Eye (tissue), 1 donor: ENCODE measurements at regions not wholly inside any gene's neighbourhood (a gene's known extent, or its start where the extent isn't known, plus 50 kb on each side); places are given as distances from the start of the nearest gene placed in this dataset.

Source experiments
- DNase-seq: peaks from one replicate; pipeline ENCODE4 v3.0.0-alpha.2; 2015

- DNase-seq: no peak
Measured at GRCh38 chr4:82071951-82072350, 301.8 kb downstream of the HNRNPD start.

- DNase-seq: peak; percentile 30
Measured at GRCh38 chr4:82069883-82070638, 303.7 kb downstream of the HNRNPD start.

GRCh38 chr4:82063017-82063416 lies 310.8 kb downstream of the HNRNPD start:
- DNase-seq: no peak

GRCh38 chr4:82057990-82058544 lies 315.7 kb downstream of the HNRNPD start:
- peak; percentile 91 for DNase-seq

- DNase-seq: no peak
Measured at GRCh38 chr4:82055156-82055555, 318.6 kb downstream of the HNRNPD start.

GRCh38 chr4:82053396-82053795 lies 320.4 kb downstream of the HNRNPD start:
- no peak for DNase-seq

GRCh38 chr4:82050796-82051195 lies 323.0 kb downstream of the HNRNPD start:
- no peak for DNase-seq

GRCh38 chr4:82049294-82049693 lies 324.5 kb downstream of the HNRNPD start:
- DNase-seq: no peak

GRCh38 chr4:82047731-82048130 lies 326.1 kb downstream of the HNRNPD start:
- no peak for DNase-seq

GRCh38 chr4:82046796-82047195 lies 327.0 kb downstream of the HNRNPD start:
- no peak for DNase-seq

- DNase-seq: no peak
Measured at GRCh38 chr4:82045267-82045666, 328.5 kb downstream of the HNRNPD start.

GRCh38 chr4:82044141-82044993 lies 329.4 kb downstream of the HNRNPD start:
- DNase-seq: peak; percentile 95

GRCh38 chr4:82043809-82044137 lies 330.0 kb downstream of the HNRNPD start:
- DNase-seq: no peak

- DNase-seq: peak; percentile 62
Measured at GRCh38 chr4:82043081-82043808, 330.5 kb downstream of the HNRNPD start.

- no peak for DNase-seq
Measured at GRCh38 chr4:82042042-82042441, 331.7 kb downstream of the HNRNPD start.

- DNase-seq: no peak
Measured at GRCh38 chr4:82038936-82039335, 334.9 kb downstream of the HNRNPD start.

GRCh38 chr4:82036181-82036580 lies 337.6 kb downstream of the HNRNPD start:
- DNase-seq: no peak

GRCh38 chr4:82034878-82035277 lies 338.9 kb downstream of the HNRNPD start:
- no peak for DNase-seq

GRCh38 chr4:82033862-82034261 lies 339.9 kb downstream of the HNRNPD start:
- DNase-seq: no peak

- no peak for DNase-seq
Measured at GRCh38 chr4:82031376-82031927, 342.3 kb downstream of the HNRNPD start.

- DNase-seq: peak; percentile 81
Measured at GRCh38 chr4:82017680-82018079, 356.1 kb downstream of the HNRNPD start.

GRCh38 chr4:82005158-82005557 lies 368.6 kb downstream of the HNRNPD start:
- no peak for DNase-seq

- DNase-seq: no peak
Measured at GRCh38 chr4:81997313-81997712, 376.5 kb downstream of the HNRNPD start.
